ENCODE measurements at regions not wholly inside any gene's neighbourhood (a gene's known extent, or its start where the extent isn't known, plus 50 kb on each side); places are given as distances from the start of the nearest gene placed in this dataset.

GRCh38 chr4:157978680-157979361 is 194.0 kb downstream of the GASK1B start:
- no peaks in the 10 kb centered on the region for H3K9me3 ChIP-seq (ENCODE audit: control insufficient read depth in 2 of 2, low read length in 2 of 2)
- H3K4me1 ChIP-seq (ENCODE audit: control insufficient read depth, insufficient read depth, low read length) = no peaks in the 10 kb centered on the region
- H3K27me3 ChIP-seq (ENCODE audit: control insufficient read depth in 1 of 2, insufficient read depth in 2 of 2, low read length in 2 of 2) = no peaks in the 10 kb centered on the region
- H3K36me3 ChIP-seq (ENCODE audit: control insufficient read depth in 2 of 2, insufficient read depth in 2 of 2, low read length in 2 of 2) = no peaks in the 10 kb centered on the region
- H3K9ac ChIP-seq (ENCODE audit: low read length in 2 of 2) = no peak overlapping the region
- peak overlapping the region; percentile 25 to 29 for H3K4me3 ChIP-seq (ENCODE audit: low read length in 2 of 2)
- H3K27ac ChIP-seq (ENCODE audit: low read length) = no peak overlapping the region

GRCh38 chr4:157977086-157977485 is 195.7 kb downstream of the GASK1B start:
- H3K9ac ChIP-seq (ENCODE audit: low read length in 2 of 2) = no peak overlapping the region
- H3K4me1 ChIP-seq (ENCODE audit: control insufficient read depth, insufficient read depth, low read length) = no peaks in the 10 kb centered on the region
- no peak overlapping the region for H3K27ac ChIP-seq (ENCODE audit: low read length)
- H3K9me3 ChIP-seq (ENCODE audit: control insufficient read depth in 2 of 2, low read length in 2 of 2) = no peaks in the 10 kb centered on the region
- no peaks in the 10 kb centered on the region for H3K27me3 ChIP-seq (ENCODE audit: control insufficient read depth in 1 of 2, insufficient read depth in 2 of 2, low read length in 2 of 2)
- no peak overlapping the region for H3K4me3 ChIP-seq (ENCODE audit: low read length in 2 of 2)
- H3K36me3 ChIP-seq (ENCODE audit: control insufficient read depth in 2 of 2, insufficient read depth in 2 of 2, low read length in 2 of 2) = no peaks in the 10 kb centered on the region

GRCh38 chr4:157973297-157973696 is 199.5 kb downstream of the GASK1B start:
- Histone ChIP-seq H3K4me1 (ENCODE audit: control insufficient read depth, insufficient read depth, low read length) (no peaks in the 10 kb centered on the region), H3K9me3 (ENCODE audit: control insufficient read depth in 2 of 2, low read length in 2 of 2) (no peaks in the 10 kb centered on the region), H3K27ac (ENCODE audit: low read length) (no peak overlapping the region), H3K36me3 (ENCODE audit: control insufficient read depth in 2 of 2, insufficient read depth in 2 of 2, low read length in 2 of 2) (no peaks in the 10 kb centered on the region), H3K27me3 (ENCODE audit: control insufficient read depth in 1 of 2, insufficient read depth in 2 of 2, low read length in 2 of 2) (no peaks in the 10 kb centered on the region), H3K9ac (ENCODE audit: low read length in 2 of 2) (no peak overlapping the region), H3K4me3 (ENCODE audit: low read length in 2 of 2) (no peak overlapping the region)

GRCh38 chr4:157964463-157964862 is 208.4 kb downstream of the GASK1B start:
- no peak overlapping the region for H3K27ac ChIP-seq (ENCODE audit: low read length)
- no peaks in the 10 kb centered on the region for H3K27me3 ChIP-seq (ENCODE audit: control insufficient read depth in 1 of 2, insufficient read depth in 2 of 2, low read length in 2 of 2)
- no peaks in the 10 kb centered on the region for H3K9me3 ChIP-seq (ENCODE audit: control insufficient read depth in 2 of 2, low read length in 2 of 2)
- no peak overlapping the region for H3K4me3 ChIP-seq (ENCODE audit: low read length in 2 of 2)
- no peaks in the 10 kb centered on the region for H3K4me1 ChIP-seq (ENCODE audit: control insufficient read depth, insufficient read depth, low read length)
- no peaks in the 10 kb centered on the region for H3K36me3 ChIP-seq (ENCODE audit: control insufficient read depth in 2 of 2, insufficient read depth in 2 of 2, low read length in 2 of 2)
- H3K9ac ChIP-seq (ENCODE audit: low read length in 2 of 2) = no peak overlapping the region

- Histone ChIP-seq H3K36me3 (ENCODE audit: control insufficient read depth in 2 of 2, insufficient read depth in 2 of 2, low read length in 2 of 2) (no peaks in the 10 kb centered on the region), H3K27me3 (ENCODE audit: control insufficient read depth in 1 of 2, insufficient read depth in 2 of 2, low read length in 2 of 2) (no peaks in the 10 kb centered on the region), H3K27ac (ENCODE audit: low read length) (no peak overlapping the region), H3K9ac (ENCODE audit: low read length in 2 of 2) (no peak overlapping the region), H3K9me3 (ENCODE audit: control insufficient read depth in 2 of 2, low read length in 2 of 2) (no peaks in the 10 kb centered on the region), H3K4me1 (ENCODE audit: control insufficient read depth, insufficient read depth, low read length) (no peaks in the 10 kb centered on the region), H3K4me3 (ENCODE audit: low read length in 2 of 2) (no peak overlapping the region)
Measured at GRCh38 chr4:157961229-157961990, 211.4 kb downstream of the GASK1B start.

GRCh38 chr4:157957905-157958304 is 214.9 kb downstream of the GASK1B start:
- no peak overlapping the region for H3K9ac ChIP-seq (ENCODE audit: low read length in 2 of 2)
- H3K27me3 ChIP-seq (ENCODE audit: control insufficient read depth in 1 of 2, insufficient read depth in 2 of 2, low read length in 2 of 2) = no peaks in the 10 kb centered on the region
- H3K4me3 ChIP-seq (ENCODE audit: low read length in 2 of 2) = no peak overlapping the region
- no peaks in the 10 kb centered on the region for H3K9me3 ChIP-seq (ENCODE audit: control insufficient read depth in 2 of 2, low read length in 2 of 2)
- H3K27ac ChIP-seq (ENCODE audit: low read length) = no peak overlapping the region
- H3K4me1 ChIP-seq (ENCODE audit: control insufficient read depth, insufficient read depth, low read length) = no peaks in the 10 kb centered on the region
- H3K36me3 ChIP-seq (ENCODE audit: control insufficient read depth in 2 of 2, insufficient read depth in 2 of 2, low read length in 2 of 2) = no peaks in the 10 kb centered on the region

GRCh38 chr4:157942017-157942416 is 230.8 kb downstream of the GASK1B start:
- Histone ChIP-seq H3K27ac (ENCODE audit: low read length) (no peak overlapping the region), H3K4me1 (ENCODE audit: control insufficient read depth, insufficient read depth, low read length) (no peaks in the 10 kb centered on the region), H3K4me3 (ENCODE audit: low read length in 2 of 2) (no peak overlapping the region), H3K27me3 (ENCODE audit: control insufficient read depth in 1 of 2, insufficient read depth in 2 of 2, low read length in 2 of 2) (no peaks in the 10 kb centered on the region), H3K9ac (ENCODE audit: low read length in 2 of 2) (no peak overlapping the region), H3K36me3 (ENCODE audit: control insufficient read depth in 2 of 2, insufficient read depth in 2 of 2, low read length in 2 of 2) (no peaks in the 10 kb centered on the region), H3K9me3 (ENCODE audit: control insufficient read depth in 2 of 2, low read length in 2 of 2) (no peaks in the 10 kb centered on the region)

GRCh38 chr4:157934151-157934550 is 238.7 kb downstream of the GASK1B start:
- H3K4me3 ChIP-seq (ENCODE audit: low read length in 2 of 2) = no peak overlapping the region
- H3K36me3 ChIP-seq (ENCODE audit: control insufficient read depth in 2 of 2, insufficient read depth in 2 of 2, low read length in 2 of 2) = no peaks in the 10 kb centered on the region
- no peak overlapping the region for H3K9ac ChIP-seq (ENCODE audit: low read length in 2 of 2)
- H3K27ac ChIP-seq (ENCODE audit: low read length) = no peak overlapping the region
- no peaks in the 10 kb centered on the region for H3K4me1 ChIP-seq (ENCODE audit: control insufficient read depth, insufficient read depth, low read length)
- no peaks in the 10 kb centered on the region for H3K27me3 ChIP-seq (ENCODE audit: control insufficient read depth in 1 of 2, insufficient read depth in 2 of 2, low read length in 2 of 2)
- no peaks in the 10 kb centered on the region for H3K9me3 ChIP-seq (ENCODE audit: control insufficient read depth in 2 of 2, low read length in 2 of 2)

GRCh38 chr4:157932936-157933335 is 239.9 kb downstream of the GASK1B start:
- no peaks in the 10 kb centered on the region for H3K36me3 ChIP-seq (ENCODE audit: control insufficient read depth in 2 of 2, insufficient read depth in 2 of 2, low read length in 2 of 2)
- H3K27me3 ChIP-seq (ENCODE audit: control insufficient read depth in 1 of 2, insufficient read depth in 2 of 2, low read length in 2 of 2) = no peaks in the 10 kb centered on the region
- no peak overlapping the region for H3K9ac ChIP-seq (ENCODE audit: low read length in 2 of 2)
- no peak overlapping the region for H3K27ac ChIP-seq (ENCODE audit: low read length)
- H3K4me3 ChIP-seq (ENCODE audit: low read length in 2 of 2) = no peak overlapping the region
- H3K4me1 ChIP-seq (ENCODE audit: control insufficient read depth, insufficient read depth, low read length) = no peaks in the 10 kb centered on the region
- H3K9me3 ChIP-seq (ENCODE audit: control insufficient read depth in 2 of 2, low read length in 2 of 2) = no peaks in the 10 kb centered on the region

- Histone ChIP-seq H3K4me3 (ENCODE audit: low read length in 2 of 2) (no peak overlapping the region), H3K27ac (ENCODE audit: low read length) (no peak overlapping the region), H3K27me3 (ENCODE audit: control insufficient read depth in 1 of 2, insufficient read depth in 2 of 2, low read length in 2 of 2) (no peaks in the 10 kb centered on the region), H3K4me1 (ENCODE audit: control insufficient read depth, insufficient read depth, low read length) (no peaks in the 10 kb centered on the region), H3K36me3 (ENCODE audit: control insufficient read depth in 2 of 2, insufficient read depth in 2 of 2, low read length in 2 of 2) (no peaks in the 10 kb centered on the region), H3K9me3 (ENCODE audit: control insufficient read depth in 2 of 2, low read length in 2 of 2) (no peaks in the 10 kb centered on the region), H3K9ac (ENCODE audit: low read length in 2 of 2) (no peak overlapping the region)
Measured at GRCh38 chr4:157929486-157929885, 243.3 kb downstream of the GASK1B start.
